Hematopoietic multipotent progenitor cell treated with erythropoietin and hydrocortisone succinate and interleukin-3 and kit ligand, for 8 days (in vitro differentiated cells): ENCODE measurements at regions not wholly inside any gene's neighbourhood (a gene's known extent, or its start where the extent isn't known, plus 50 kb on each side); places are given as distances from the start of the nearest gene placed in this dataset.

Experiments
- DNase-seq: peaks from one replicate; pipeline ENCODE4 v3.0.0-alpha.2; 2015

GRCh38 chr20:10724449-10725173 is 50.8 kb upstream of the JAG1 start:
- DNase-seq = no peak

DNA sequence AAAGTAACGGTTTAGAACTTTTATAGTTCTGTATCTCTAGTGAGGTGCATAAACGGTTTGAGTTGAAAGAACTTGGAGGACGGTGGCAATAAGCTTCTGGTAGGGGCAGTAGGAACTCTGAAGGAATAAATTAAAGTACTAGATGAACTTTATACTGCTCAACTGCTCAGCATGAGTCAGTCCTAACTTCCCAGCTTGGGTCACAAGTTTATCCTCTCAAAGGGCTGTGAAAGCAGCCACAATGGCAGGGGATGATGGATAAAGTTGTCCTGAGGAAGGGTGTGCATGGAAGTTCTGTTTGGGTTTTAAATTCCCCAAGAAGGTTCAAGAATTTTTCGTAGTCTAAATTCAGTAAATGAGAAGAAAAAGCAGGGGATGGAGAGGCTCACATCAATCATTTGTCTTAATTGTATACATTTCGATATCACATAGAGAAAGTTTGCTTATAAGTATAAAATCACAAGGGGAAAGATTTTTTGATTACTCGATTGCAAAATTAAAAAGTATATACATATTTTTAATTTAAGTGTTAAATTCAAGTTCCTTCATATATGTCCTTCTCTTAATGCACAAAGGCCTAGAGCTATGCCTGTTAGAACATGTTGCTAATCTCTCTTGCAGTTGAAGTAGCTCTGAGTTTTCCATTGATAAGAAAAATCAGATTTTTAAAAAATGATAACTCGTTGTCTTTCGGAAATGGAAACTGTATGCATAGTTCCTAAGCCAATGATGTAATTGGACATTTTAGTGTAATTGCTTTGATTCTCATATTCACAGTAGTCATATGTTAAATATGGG is 55.3 kb upstream of the JAG1 start:
- no peak for DNase-seq

- DNase-seq = no peak
Observed at GRCh38 chr20:10729785-10730184, 56.0 kb upstream of the JAG1 start.

DNA sequence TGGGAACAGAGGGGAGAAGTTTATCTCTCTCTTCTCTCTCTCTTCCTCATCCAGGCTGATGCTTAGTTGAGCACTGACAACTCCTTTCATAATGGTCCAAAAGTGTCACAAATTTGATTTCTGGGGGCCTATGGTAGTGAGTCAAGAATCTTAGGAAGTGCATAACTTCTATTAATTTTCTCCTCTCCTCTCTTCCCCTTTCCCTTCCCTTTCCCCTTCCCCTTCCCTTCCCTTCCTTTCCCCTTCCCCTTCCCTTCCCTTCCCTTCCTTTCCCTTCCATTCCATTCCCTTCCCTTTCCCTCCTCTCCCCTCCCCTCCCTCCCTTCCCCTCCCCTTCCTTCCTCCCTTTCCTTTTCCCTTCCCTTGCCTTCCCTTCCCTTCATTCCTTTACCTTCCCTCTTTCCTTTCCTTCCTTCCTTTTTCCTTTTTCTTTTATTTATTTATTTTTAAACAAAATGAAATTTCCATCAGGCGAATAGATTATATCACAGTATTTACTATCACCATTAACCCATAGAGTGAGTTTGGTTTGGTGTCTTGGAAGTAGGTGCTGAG is 56.9 kb upstream of the JAG1 start:
- no peak for DNase-seq

DNA sequence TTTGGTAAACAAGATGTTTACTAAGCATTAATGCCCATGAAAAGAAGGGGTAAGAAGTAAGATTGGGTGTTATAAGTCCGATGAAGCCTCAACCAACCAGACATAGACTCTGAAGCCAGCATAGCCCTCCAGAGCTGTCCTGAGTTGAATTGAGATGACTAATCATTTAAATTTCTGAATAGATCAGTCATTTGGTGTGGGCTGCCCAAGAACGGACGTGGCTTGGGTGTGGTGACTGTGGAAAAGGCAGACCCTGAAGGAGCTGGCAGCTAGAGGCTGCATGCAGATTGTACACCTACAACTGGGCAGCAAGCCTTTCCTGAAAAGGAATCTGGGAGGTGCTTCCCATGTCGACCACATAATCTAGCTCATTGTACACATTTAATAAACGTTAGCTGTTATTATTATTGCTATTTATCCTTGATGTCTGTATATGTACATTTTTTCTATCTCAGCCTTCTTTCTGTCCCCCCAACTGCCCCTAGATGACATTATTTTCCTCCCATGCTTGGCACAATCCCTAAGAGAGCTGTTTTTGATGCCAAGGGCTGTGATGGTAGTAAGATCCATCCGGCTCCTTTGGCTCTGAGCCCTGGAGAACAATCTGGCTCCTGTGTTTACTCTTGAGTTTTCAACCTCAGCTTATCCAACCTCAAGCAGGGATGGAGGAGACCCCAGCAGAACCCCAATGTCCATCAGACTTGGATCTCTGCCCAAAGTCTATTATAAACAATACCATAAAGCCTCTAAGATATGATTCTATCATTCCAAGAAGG is 57.6 kb upstream of the JAG1 start:
- no peak for DNase-seq

GRCh38 chr20:10733122-10733521 is 59.3 kb upstream of the JAG1 start:
- no peak for DNase-seq

GRCh38 chr20:10735195-10735949 is 61.6 kb upstream of the JAG1 start:
- DNase-seq = no peak

DNA sequence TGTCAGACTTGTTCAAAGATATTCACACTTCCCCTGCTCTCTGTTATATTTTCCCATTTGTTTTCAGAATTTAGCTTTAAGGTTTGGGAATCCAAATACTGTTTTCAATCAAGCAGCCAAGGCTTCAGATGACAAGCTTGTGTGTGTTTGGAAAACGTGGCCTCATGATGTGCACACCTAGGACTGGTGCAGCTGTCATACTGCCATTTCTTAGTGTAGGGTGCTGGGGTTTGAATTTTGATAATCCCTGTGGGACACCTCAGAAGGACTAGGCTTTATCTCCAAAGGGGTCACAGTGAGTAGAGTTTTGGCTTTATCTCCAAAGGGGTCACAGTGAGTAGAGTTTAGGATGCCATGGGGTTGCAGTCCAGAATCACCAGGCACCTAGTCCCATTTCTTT is 65.3 kb upstream of the JAG1 start:
- no peak for DNase-seq

GRCh38 chr20:10739566-10739965 is 65.8 kb upstream of the JAG1 start:
- no peak for DNase-seq

DNA sequence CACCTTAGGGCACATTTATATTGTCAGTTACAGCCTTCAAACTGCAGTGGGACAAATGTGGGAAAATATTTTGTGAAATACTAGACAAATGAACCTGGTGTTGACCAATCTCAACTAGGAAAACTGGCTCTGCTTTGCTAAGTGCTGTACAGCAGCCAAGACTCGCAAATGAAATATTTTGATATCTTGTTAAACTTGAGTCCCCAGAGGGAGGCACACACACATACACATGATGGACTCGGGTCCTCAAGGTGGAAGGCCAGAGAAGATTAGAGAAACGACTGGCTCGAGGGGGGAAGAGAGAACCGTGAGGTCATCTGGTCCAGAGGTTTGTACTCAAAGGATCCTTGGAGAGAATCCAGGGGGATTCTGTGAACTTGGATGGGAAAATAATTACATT is 67.3 kb upstream of the JAG1 start:
- DNase-seq = no peak

DNA sequence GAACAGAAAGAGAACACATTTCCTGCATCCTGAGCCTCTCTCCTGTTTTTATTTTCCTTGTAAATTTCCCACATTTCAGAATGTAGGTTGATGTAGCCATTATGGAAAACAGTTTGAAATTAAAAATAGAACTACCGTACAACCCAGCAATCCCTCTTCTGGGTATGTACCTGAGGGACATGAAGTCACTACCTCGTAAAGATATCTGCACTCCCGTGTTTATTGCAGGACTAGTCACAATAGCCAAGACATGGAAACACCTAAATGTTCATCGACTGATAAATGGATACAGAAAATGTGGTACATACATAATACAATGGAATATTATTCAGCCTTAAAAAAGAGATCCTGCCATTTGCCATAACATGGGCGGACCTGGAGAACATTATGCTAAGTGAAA is 72.0 kb upstream of the JAG1 start:
- DNase-seq = no peak

DNA sequence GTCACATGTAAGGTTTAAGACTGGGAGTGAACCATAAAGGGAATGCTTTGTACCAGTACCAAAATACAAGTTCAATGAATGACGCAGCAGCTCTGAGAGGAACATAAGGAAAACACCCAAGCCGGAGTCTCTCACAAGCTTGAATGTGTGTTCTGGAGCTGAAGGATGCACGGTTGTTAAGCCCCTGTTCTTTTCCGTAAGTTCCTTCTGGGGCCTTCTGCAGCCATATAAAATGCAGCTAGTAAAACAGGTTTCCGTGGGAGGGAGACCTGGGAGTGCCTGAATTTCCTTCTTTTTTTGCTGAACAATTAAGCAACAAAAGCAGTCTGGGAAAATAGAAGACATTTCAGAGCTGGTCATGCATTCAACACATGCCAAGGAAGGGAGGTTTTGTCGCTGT is 73.2 kb upstream of the JAG1 start:
- no peak for DNase-seq

DNA sequence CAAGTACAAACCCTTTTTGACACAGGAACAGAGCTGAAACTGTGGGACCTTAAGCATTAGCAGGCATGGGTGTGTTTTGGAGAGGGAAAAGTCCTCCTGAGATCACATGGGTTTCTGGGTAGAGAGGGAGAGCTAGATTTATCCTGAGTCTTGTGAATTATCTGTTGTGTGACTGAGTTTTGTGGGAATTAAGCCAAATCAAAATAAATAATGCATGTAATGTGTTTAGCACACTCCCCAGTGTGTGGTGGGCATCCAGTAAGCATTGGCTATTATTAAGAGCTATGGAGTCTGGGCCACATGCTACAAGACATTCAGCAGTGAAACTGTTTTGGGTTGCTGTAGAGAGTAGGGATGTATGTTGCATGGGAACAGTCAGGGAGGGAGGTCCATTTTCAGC is 75.3 kb upstream of the JAG1 start:
- no peak for DNase-seq

GRCh38 chr20:10752206-10752605 is 78.4 kb upstream of the JAG1 start:
- no peak for DNase-seq

- no peak for DNase-seq
Observed at GRCh38 chr20:10754824-10755223, 81.0 kb upstream of the JAG1 start.

- no peak for DNase-seq
Observed at GRCh38 chr20:10758446-10758845, 84.6 kb upstream of the JAG1 start.

GRCh38 chr20:10761232-10761631 is 87.4 kb upstream of the JAG1 start:
- no peak for DNase-seq

GRCh38 chr20:10761786-10762185 is 88.0 kb upstream of the JAG1 start:
- no peak for DNase-seq

DNA sequence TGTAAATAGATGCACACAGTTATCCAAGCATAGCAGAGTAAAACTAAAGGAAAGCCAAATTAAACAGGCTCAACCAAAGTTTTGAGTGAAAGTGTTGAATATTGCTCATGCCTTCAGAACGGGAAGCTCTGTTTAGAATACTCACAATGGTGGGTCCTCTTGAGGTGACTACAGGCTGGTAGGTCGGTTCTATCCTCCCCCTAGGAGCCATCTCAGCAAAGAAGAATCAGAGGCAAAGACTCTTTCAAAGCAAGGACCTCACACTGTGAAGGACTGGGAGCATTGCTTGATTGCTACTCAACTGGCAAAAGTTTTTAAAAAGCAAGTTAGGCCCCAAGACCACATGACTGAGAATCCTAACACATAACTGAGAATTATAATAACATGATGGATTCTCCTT is 88.4 kb upstream of the JAG1 start:
- DNase-seq = no peak

- no peak for DNase-seq
Observed at GRCh38 chr20:10763112-10763511, 89.3 kb upstream of the JAG1 start.

- DNase-seq = no peak
Observed at GRCh38 chr20:10769700-10770099, 95.9 kb upstream of the JAG1 start.

DNA sequence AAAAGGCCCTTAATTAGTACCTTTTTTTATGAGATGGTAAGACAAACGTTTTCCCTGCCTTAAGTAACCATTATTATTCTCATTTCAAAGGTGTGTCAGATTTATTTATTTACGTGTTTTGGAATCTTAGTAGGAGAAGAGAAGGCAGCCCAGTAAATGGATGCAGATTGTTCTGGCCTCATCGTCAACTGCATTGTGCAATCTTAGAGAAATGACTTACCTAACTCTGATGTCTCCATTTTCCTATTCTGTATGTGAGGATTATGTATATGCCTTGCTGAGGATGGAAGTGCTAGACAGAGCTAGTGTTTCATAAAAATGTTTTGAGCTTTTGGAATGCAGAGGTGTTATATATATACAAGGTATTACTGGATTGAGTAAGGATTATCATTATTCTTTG is 97.0 kb upstream of the JAG1 start:
- no peak for DNase-seq
